NB4 (cell line): ENCODE measurements at regions not wholly inside any gene's neighbourhood (a gene's known extent, or its start where the extent isn't known, plus 50 kb on each side); places are given as distances from the start of the nearest gene placed in this dataset.

ENCODE experiments used
- MAX ChIP-seq: IDR thresholded peaks from 2 replicates; pipeline ENCODE4 v1.6.1; 2011; ENCODE audit warnings: low read depth, low read length
- MYC ChIP-seq: IDR thresholded peaks from 2 replicates; pipeline ENCODE4 v1.6.1; 2011; ENCODE audit warnings: low read depth, low read length
- TF ChIP-seq, protein P1 (sequence below): IDR thresholded peaks from one replicate; pipeline ENCODE4 v1.5.1; 2012; ENCODE audit warnings: low read depth, low read length

- TF ChIP-seq, protein P1, sequence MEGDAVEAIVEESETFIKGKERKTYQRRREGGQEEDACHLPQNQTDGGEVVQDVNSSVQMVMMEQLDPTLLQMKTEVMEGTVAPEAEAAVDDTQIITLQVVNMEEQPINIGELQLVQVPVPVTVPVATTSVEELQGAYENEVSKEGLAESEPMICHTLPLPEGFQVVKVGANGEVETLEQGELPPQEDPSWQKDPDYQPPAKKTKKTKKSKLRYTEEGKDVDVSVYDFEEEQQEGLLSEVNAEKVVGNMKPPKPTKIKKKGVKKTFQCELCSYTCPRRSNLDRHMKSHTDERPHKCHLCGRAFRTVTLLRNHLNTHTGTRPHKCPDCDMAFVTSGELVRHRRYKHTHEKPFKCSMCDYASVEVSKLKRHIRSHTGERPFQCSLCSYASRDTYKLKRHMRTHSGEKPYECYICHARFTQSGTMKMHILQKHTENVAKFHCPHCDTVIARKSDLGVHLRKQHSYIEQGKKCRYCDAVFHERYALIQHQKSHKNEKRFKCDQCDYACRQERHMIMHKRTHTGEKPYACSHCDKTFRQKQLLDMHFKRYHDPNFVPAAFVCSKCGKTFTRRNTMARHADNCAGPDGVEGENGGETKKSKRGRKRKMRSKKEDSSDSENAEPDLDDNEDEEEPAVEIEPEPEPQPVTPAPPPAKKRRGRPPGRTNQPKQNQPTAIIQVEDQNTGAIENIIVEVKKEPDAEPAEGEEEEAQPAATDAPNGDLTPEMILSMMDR, result no peak
- no peak for TF ChIP-seq MAX
- TF ChIP-seq MYC, result no peak
These were observed 61.7 kb upstream of the LCLAT1 start for GRCh38 chr2:30385327-30385726.
